C1 segment of cervical spinal cord (tissue), 14 donors: ENCODE measurements at regions not wholly inside any gene's neighbourhood (a gene's known extent, or its start where the extent isn't known, plus 50 kb on each side); places are given as distances from the start of the nearest gene placed in this dataset.

ENCODE experiments used
- DNase-seq, 14 donors: peaks; one replicate each; lab custom pipeline; 2025; lab: John Stamatoyannopoulos, UW

GRCh38 chr3:124572851-124573405 is 157.3 kb upstream of the UMPS start:
- no peak for DNase-seq

GRCh38 chr3:124574012-124574411 is 156.2 kb upstream of the UMPS start:
- DNase-seq: no peak

GRCh38 chr3:124576565-124577493 is 153.4 kb upstream of the UMPS start:
- DNase-seq: no peak

DNA sequence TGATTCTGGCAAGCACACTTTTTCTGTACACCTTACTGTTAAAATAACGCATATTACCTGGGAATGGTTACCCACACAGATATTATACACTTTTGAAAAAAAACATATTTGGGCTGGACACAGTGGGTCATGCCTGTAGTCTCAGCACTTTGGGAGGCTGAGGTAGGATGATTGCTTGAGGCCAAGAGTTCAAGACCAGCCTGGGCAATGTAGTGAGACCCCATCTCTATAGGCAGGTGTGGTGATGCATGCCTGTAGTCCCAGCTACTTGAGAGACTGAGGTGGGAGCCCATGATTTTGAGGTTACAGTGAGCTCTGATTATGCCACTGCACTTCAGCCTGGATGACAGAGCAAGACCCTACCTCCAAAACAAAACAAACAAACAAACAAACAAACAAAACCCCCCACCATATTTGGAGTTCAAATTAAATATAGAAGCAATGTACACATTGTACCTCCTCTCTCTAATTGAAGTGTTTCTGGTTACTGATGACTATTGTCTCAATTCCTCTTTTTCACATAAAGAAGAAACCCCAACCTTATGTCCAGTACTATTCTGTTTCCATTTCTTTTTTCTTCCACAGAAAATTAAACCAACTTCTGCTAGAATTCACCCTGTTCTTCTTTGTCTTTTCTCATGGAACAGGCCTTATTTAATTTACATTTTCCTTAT is 152.6 kb upstream of the UMPS start:
- no peak for DNase-seq

DNA sequence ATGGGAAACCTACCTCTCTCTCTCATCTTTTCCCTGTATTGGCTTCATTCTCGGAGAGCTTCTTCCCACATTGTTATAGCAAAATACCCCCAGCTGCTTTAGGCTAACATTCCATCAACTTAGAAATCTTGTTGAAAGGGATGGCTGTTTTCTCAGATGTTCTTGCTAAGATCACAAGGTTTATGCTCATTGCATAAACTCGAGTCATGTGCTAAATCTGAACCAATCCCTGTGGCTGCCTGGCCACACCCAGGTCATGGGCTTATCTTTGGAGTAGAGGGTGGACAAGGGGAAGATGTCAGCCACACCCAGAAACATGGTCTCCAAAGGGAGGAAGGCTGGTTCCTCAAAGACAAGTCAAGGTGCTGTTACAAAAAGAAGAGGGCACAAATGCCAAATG is 150.6 kb upstream of the UMPS start:
- no peak for DNase-seq

- DNase-seq: no peak
Observed at GRCh38 chr3:124582196-124582595, 148.1 kb upstream of the UMPS start.

DNA sequence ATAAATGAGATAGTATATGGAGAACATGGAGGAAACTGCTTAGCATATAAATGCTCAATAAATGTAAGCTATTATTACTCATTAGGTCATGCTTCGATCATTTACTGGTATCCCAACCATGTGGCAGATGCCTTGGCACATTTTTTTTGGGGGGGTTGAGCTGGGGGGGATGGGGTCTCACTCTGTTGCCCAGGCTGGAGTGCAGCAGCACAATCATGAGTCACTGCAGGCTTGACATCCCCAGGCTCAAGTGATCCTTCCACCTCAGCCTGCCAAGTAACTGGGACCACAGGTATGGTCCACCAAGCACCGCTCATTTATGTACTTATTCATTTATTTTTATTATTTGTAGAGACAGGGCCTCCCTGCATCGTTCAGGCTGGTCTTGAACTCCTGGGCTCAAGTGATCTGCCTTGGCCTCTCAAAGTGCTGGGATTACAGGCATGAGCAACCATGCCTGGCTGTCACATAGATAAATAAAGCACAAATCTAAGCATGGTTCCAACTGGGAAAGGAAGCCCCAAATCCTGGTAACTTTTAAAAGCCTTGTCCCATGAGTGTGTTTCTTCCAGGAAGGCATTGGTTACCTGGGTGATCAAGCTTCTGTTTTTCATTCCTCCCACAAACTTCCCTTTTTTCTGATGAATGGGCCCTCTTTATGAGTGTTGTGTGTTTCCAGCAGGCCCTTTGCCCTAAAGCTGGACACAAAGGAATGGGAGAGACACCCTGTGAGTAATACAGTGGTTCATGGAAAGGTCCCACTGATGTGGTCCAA is 147.4 kb upstream of the UMPS start:
- peak in 3 of 14 donors; percentile 18 to 32 (median 22) for DNase-seq

DNA sequence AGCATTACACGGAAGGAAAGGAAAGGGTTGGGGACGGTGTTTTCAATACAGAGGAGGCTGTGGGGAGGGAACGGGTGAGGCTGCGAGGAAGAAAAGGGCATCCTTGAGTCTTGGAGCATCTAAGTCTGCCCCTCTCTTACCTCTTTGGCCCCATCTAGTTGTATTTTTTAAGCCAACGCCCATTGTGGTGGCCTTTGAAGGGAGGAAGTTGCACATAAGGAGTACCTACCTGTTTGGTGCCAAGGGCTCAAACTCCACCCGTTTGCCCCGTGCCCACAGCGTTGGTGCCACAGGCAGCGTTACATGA is 146.1 kb upstream of the UMPS start:
- no peak for DNase-seq

GRCh38 chr3:124584552-124585391 is 145.5 kb upstream of the UMPS start:
- DNase-seq: peak in 9 of 14 donors; percentile 8 to 71 (median 38)

DNA sequence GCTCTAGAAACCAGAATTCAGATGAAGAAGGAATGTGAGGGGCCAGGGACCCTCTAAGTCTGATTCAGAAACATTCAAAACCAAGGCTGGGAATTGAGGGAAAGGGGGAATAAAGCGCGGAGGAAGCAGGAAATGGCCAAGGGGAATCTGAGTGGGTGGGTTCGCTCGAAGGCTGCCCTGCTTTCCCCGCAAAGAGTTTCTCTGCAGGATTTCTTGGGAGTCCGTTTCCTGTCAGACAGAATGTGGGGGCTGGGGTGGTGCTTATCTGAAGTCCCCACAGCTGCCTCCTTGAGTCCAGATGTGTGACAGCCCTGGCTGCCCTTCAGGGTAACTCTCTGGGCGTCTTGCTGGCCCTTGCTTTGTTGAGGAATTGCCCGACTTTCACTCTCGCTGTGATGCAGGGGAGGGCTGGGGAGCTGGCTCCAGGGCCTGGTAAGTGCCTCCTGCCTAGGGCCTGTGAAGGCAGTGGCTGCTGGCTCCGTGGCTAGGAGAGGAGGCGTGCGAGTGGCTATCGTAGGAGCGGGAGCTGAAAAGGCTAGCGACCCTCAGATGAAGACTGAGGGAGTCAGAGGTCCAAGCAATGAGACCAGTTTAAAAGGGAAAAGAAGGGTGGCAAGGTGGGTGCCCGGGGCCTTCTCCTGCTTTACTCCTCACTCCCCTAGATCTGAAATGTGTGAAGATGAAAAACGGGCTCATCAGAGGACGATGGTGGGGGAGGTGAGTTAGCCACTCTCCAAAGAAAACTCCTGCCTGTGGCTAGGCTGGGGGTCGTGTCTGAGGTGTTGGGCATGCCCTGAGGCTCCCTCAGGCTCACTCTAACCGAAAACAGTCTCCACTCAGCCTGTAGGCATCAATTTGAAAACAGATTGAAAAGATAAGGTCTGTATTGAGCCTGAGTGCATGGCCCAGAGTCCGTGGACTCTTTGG is 143.9 kb upstream of the UMPS start:
- DNase-seq: no peak

GRCh38 chr3:124587053-124587408 is 143.2 kb upstream of the UMPS start:
- peak in 1 of 14 donors; percentile 46 for DNase-seq

DNA sequence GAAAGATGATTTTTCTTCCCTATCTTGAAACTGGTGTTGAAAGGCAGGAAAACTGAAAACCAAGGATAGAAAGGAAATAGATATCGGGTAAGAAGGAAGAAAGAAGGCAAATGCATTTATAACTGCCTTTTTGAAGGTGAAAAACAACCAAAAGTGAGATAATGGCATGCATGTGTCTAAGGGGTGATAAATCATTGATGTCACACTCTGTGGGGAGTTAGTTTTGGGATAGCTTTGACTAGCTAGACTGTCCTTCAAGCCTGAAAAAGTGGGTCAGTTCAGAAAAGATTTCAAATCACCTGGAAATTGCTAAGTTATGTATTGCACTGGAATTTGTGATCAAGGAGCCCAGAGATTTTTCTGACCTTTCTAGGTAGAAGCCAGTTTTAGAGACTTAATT is 142.2 kb upstream of the UMPS start:
- no peak for DNase-seq

DNA sequence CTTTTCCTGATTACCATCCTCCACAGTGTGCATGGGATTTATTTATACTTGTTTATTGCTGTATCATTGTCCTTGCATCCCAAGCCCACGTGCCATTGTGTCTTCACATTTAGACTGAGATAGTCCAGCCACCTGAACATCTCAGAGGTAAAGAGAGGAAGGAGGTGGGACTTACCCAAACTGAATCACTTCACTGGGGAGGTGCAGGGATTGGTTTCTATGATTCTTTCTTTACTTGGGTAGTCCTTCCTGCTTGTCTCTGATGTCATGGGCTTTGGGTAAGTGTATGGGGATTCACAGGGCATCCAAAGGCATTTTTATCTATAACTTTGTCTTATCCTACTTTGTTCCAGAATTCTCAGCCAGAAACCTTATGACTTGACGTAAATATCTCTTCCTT is 141.5 kb upstream of the UMPS start:
- no peak for DNase-seq

DNA sequence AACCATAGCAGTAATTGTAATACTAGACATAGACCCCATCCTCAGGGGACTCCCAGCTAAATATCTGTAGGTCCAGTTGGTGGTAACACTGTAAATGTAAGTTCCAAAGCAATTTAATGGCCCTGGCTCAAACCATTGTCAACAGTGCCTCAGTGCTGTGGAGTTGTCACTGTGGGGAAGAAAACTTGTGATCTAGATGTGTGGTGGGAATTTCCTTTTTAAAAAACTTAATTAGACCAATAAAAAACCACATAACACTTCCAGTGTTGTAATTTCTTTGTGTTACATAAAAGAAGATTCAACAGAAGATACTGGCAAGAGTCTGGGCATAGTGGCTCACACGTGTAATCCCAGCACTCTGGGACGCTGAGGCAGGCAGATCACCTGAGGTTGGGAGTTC is 138.6 kb upstream of the UMPS start:
- DNase-seq: no peak

- DNase-seq: no peak
Observed at GRCh38 chr3:124592658-124593441, 137.4 kb upstream of the UMPS start.

GRCh38 chr3:124593442-124593829 is 136.8 kb upstream of the UMPS start:
- DNase-seq: no peak

- DNase-seq: no peak
Observed at GRCh38 chr3:124594581-124594980, 135.7 kb upstream of the UMPS start.

DNA sequence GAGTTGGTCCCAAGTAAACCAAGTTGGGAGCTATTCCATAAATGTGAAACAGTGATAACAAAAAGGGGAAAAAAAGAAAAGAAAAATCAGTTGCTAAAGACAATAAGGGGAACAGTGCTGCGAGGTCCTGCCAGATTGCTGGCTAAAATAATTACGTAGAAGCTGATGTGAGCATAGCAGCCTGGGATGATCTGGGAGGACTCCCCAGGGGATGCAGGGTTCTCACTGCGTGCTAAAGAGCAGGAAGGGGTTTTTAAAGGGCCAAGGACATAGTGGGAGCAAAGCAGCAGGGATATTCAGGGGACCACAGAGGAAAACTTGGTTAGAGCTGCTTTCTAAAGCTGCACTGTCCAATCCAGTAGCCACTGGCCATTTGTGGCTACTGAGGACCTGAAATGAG is 133.0 kb upstream of the UMPS start:
- DNase-seq: no peak

DNA sequence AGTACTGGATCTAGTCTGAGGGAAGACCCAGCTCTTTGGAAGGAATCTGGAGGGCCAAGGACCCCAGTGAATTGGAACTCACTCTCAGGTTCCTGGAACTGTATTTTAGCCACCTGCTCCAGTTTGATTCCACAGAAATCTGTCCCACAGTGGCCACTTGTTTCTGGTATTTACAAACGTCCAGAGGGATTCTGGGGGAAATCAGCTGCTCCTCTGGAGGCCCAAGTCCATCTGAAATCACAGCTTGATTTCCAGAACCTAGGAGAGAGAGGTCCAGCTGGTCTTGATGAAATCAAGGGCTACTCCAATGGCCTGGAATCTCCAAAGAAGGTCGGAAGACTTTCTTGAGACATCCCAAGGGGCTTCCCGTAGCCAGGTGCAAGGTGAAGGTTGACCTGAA is 132.3 kb upstream of the UMPS start:
- DNase-seq: no peak
